ENCODE measurements at regions not wholly inside any gene's neighbourhood (a gene's known extent, or its start where the extent isn't known, plus 50 kb on each side); places are given as distances from the start of the nearest gene placed in this dataset.

GRCh38 chr6:54028170-54028569 is 83.1 kb upstream of the MLIP start:
- no peak overlapping the region for H3K9ac ChIP-seq (ENCODE audit: low read depth, low read length)
- no peak overlapping the region for H2AK9ac ChIP-seq (replicated peaks; ENCODE audit: low read depth, low read length, poor library complexity)
- H4K20me1 ChIP-seq (ENCODE audit: insufficient read depth, low read length): no peaks in the 10 kb centered on the region
- ChIA-PET CTCF (no interaction called here), POLR2A (ENCODE audit: unreplicated experiment) (no interaction called here)
- no peaks in the 10 kb centered on the region for H3K79me1 ChIP-seq (ENCODE audit: low read depth in 1 of 2, low read length in 2 of 2)
- H3K9me3 ChIP-seq (ENCODE audit: control insufficient read depth, insufficient read depth, low read length): no peaks in the 10 kb centered on the region
- intact Hi-C loops (cut with micrococcal nuclease) (no loop called here), in situ Hi-C loops (cut with MboI; ENCODE audit: low sequenced_read_pairs) (no loop called here), dilution Hi-C loops (cut with HindIII; ENCODE audit: low sequenced_read_pairs, unreplicated experiment) (no loop called here)
- no peak overlapping the region for H4K8ac ChIP-seq (ENCODE audit: low read depth in 2 of 2, low read length in 2 of 2)
- no peak for TF ChIP-seq MAFK (IDR thresholded peaks at IDR 0.05; ENCODE audit: low read depth, low read length)
- no peak for TF ChIP-seq CHD1 (IDR thresholded peaks at IDR 0.05; ENCODE audit: low read depth, low read length)
- no peak for TF ChIP-seq SMC3 (IDR thresholded peaks at IDR 0.05; ENCODE audit: low read depth, low read length)
- no peak for TF ChIP-seq CEBPB (IDR thresholded peaks at IDR 0.05; ENCODE audit: low read depth, low read length)
- no peak for TF ChIP-seq CTCF (conservative IDR thresholded peaks at IDR 0.05; ENCODE audit: low read depth, low read length)
- TF ChIP-seq RFX5 (IDR thresholded peaks at IDR 0.05; ENCODE audit: low read depth, low read length): no peak
- no peak for TF ChIP-seq BHLHE40 (IDR thresholded peaks at IDR 0.05; ENCODE audit: low read depth, low read length)
- no peak for TF ChIP-seq ELK1 (IDR thresholded peaks at IDR 0.05; ENCODE audit: borderline replicate concordance, low read depth, low read length)
- no peak for TF ChIP-seq RCOR1 (IDR thresholded peaks at IDR 0.05; ENCODE audit: insufficient replicate concordance, low read length)
- no peak for TF ChIP-seq RAD21 (IDR thresholded peaks at IDR 0.05; ENCODE audit: low read length)
- no peak for TF ChIP-seq FOS (IDR thresholded peaks at IDR 0.05; ENCODE audit: low read depth, low read length)
- no peak for TF ChIP-seq MAZ (IDR thresholded peaks at IDR 0.05; ENCODE audit: borderline replicate concordance, low read depth, low read length)
- TF ChIP-seq POLR2A (IDR thresholded peaks at IDR 0.05; ENCODE audit: low read depth, low read length): no peak
- TF ChIP-seq MXI1 (IDR thresholded peaks at IDR 0.05; ENCODE audit: borderline replicate concordance, low read depth, low read length): no peak
- no peak for TF ChIP-seq USF2 (IDR thresholded peaks at IDR 0.05; ENCODE audit: low read depth, low read length)
- TF ChIP-seq NFE2L2 (IDR thresholded peaks at IDR 0.05; ENCODE audit: low read depth, low read length): no peak
- no TSS peak for BruUV-seq (replicated peaks)
- H3K14ac ChIP-seq (replicated peaks; ENCODE audit: low read depth, low read length): no peak overlapping the region
- H3K4me1 ChIP-seq (ENCODE audit: control insufficient read depth, insufficient read depth, low read length): no peaks in the 10 kb centered on the region
- ATAC-seq (ENCODE audit: low read depth) (no peak), DNase-seq (no peak)
- no peak overlapping the region for H3K4ac ChIP-seq (ENCODE audit: low read depth, low read length)
- no peak overlapping the region for H2AK5ac ChIP-seq (ENCODE audit: low read depth, low read length)
- H3K18ac ChIP-seq (ENCODE audit: low read depth, low read length): no peak overlapping the region
- no peaks in the 10 kb centered on the region for H3K27me3 ChIP-seq (ENCODE audit: control insufficient read depth, insufficient read depth, low read length)
- no peak overlapping the region for H2BK20ac ChIP-seq (ENCODE audit: low read depth, low read length)
- H4K5ac ChIP-seq (ENCODE audit: low read depth, low read length): no peak overlapping the region
- H3K56ac ChIP-seq (ENCODE audit: extremely low read depth, insufficient read depth, low read length): no peak overlapping the region
- no peaks in the 10 kb centered on the region for H3K36me3 ChIP-seq (ENCODE audit: control insufficient read depth, insufficient read depth, low read length)
- H3K4me3 ChIP-seq (ENCODE audit: insufficient read depth, low read depth, low read length): no peak overlapping the region
- no CpG with 5 or more reads among the region's 3 CpGs for whole genome bisulfite sequencing, 2 experiments (ENCODE audit: extremely low coverage in 2 of 2, insufficient read length in 1 of 2)
- no peak overlapping the region for H2BK15ac ChIP-seq (ENCODE audit: low read depth, low read length)
- H4K91ac ChIP-seq (ENCODE audit: insufficient read depth, low read depth, low read length): no peak overlapping the region
- no peak overlapping the region for H3K27ac ChIP-seq (ENCODE audit: insufficient read depth, low read length)
- H3K4me2 ChIP-seq (ENCODE audit: low read depth, low read length): no peak overlapping the region
- H2BK120ac ChIP-seq (ENCODE audit: low read depth, low read length): no peak overlapping the region
- H3K9me1 ChIP-seq (ENCODE audit: insufficient read depth, low read length): peaks cover 4% of the 10 kb centered on the region; the same call in 1 of the 2 replicates
- no peak overlapping the region for H3K23ac ChIP-seq (ENCODE audit: low read depth, low read length)
- H2AFZ ChIP-seq (replicated peaks; ENCODE audit: low read length, poor library complexity): no peak overlapping the region
- H2BK5ac ChIP-seq (ENCODE audit: low read depth, low read length, poor library complexity, severe bottlenecking): no peak overlapping the region

Data from IMR-90 (cell line).